ENCODE measurements at regions not wholly inside any gene's neighbourhood (a gene's known extent, or its start where the extent isn't known, plus 50 kb on each side); places are given as distances from the start of the nearest gene placed in this dataset.

- Histone ChIP-seq H3K4me3 (replicated peaks; ENCODE audit: low read depth, low read length) (no peak overlapping the region), H3K36me3 (ENCODE audit: control insufficient read depth, insufficient read depth, low read length) (no peaks in the 10 kb centered on the region), H3K27me3 (replicated peaks; ENCODE audit: control insufficient read depth, insufficient read depth, low read length) (no peaks in the 10 kb centered on the region; the same call in 1 of the 2 replicates)
- no peak for DNase-seq (ENCODE audit: extremely low read depth, insufficient read length)
- TF ChIP-seq CTCF (IDR thresholded peaks at IDR 0.05; ENCODE audit: insufficient read depth, low read length, poor library complexity, severe bottlenecking) = no peak
Observed at GRCh38 chr20:23205611-23206041, 119.5 kb upstream of the CD93 start.

GRCh38 chr20:23205211-23205610, 119.1 kb upstream of the CD93 start:
- TF ChIP-seq CTCF (IDR thresholded peaks at IDR 0.05; ENCODE audit: insufficient read depth, low read length, poor library complexity, severe bottlenecking) = no peak
- H3K4me3 ChIP-seq (replicated peaks; ENCODE audit: low read depth, low read length) = no peak overlapping the region
- DNase-seq (ENCODE audit: extremely low read depth, insufficient read length) = no peak

GRCh38 chr20:23203951-23204730, 118.0 kb upstream of the CD93 start:
- TF ChIP-seq CTCF (IDR thresholded peaks at IDR 0.05; ENCODE audit: insufficient read depth, low read length, poor library complexity, severe bottlenecking) = no peak
- no peak for DNase-seq (ENCODE audit: extremely low read depth, insufficient read length)
- no peaks in the 10 kb centered on the region for H3K36me3 ChIP-seq (ENCODE audit: control insufficient read depth, insufficient read depth, low read length)
- no peak overlapping the region for H3K4me3 ChIP-seq (replicated peaks; ENCODE audit: low read depth, low read length)
- no peaks in the 10 kb centered on the region; the same call in 1 of the 2 replicates for H3K27me3 ChIP-seq (replicated peaks; ENCODE audit: control insufficient read depth, insufficient read depth, low read length)

More at GRCh38 chr20:23205211-23205610, 119.1 kb upstream of the CD93 start:
- Histone ChIP-seq H3K27me3 (replicated peaks; ENCODE audit: control insufficient read depth, insufficient read depth, low read length) (no peaks in the 10 kb centered on the region; the same call in 1 of the 2 replicates), H3K36me3 (ENCODE audit: control insufficient read depth, insufficient read depth, low read length) (no peaks in the 10 kb centered on the region)

DNA sequence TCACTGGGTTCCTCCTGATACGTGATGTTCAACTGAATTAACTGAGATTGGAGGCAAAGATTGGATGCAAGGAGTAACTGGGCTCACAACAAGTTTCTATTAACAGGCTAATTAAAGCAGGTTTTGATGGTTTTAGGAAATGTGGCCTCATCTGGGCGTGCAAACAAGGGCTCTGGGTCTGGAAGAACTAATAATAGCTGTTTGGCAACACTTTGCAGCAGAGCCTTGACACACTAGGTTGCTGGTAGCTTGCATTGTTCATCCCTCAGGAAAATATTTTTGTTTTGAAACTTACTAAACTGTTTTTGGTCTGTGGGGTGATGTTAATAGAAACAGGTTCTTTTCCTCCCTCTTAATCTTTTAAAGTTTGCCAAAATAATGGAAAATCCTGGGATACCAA, 117.2 kb upstream of the CD93 start:
- no peak for TF ChIP-seq CTCF (IDR thresholded peaks at IDR 0.05; ENCODE audit: insufficient read depth, low read length, poor library complexity, severe bottlenecking)
- Histone ChIP-seq H3K36me3 (ENCODE audit: control insufficient read depth, insufficient read depth, low read length) (no peaks in the 10 kb centered on the region), H3K27me3 (replicated peaks; ENCODE audit: control insufficient read depth, insufficient read depth, low read length) (no peaks in the 10 kb centered on the region; the same call in 1 of the 2 replicates), H3K4me3 (replicated peaks; ENCODE audit: low read depth, low read length) (no peak overlapping the region)
- DNase-seq (ENCODE audit: extremely low read depth, insufficient read length) = no peak

GRCh38 chr20:23201658-23202057, 115.5 kb upstream of the CD93 start:
- Histone ChIP-seq H3K27me3 (replicated peaks; ENCODE audit: control insufficient read depth, insufficient read depth, low read length) (no peaks in the 10 kb centered on the region; the same call in 1 of the 2 replicates), H3K36me3 (ENCODE audit: control insufficient read depth, insufficient read depth, low read length) (no peaks in the 10 kb centered on the region), H3K4me3 (replicated peaks; ENCODE audit: low read depth, low read length) (no peak overlapping the region)
- TF ChIP-seq CTCF (IDR thresholded peaks at IDR 0.05; ENCODE audit: insufficient read depth, low read length, poor library complexity, severe bottlenecking) = no peak
- DNase-seq (ENCODE audit: extremely low read depth, insufficient read length) = no peak
